ENCODE measurements at regions not wholly inside any gene's neighbourhood (a gene's known extent, or its start where the extent isn't known, plus 50 kb on each side); places are given as distances from the start of the nearest gene placed in this dataset.

GRCh38 chr2:59884166-59884565, 669.3 kb downstream of the BCL11A start:
- no peak for DNase-seq (ENCODE audit: low read depth)
- H3K4me3 ChIP-seq (ENCODE audit: low read depth, low read length), result no peak overlapping the region
- no peak for TF ChIP-seq CTCF (IDR thresholded peaks at IDR 0.05; ENCODE audit: control insufficient read depth, extremely low read depth, insufficient read depth)

DNA sequence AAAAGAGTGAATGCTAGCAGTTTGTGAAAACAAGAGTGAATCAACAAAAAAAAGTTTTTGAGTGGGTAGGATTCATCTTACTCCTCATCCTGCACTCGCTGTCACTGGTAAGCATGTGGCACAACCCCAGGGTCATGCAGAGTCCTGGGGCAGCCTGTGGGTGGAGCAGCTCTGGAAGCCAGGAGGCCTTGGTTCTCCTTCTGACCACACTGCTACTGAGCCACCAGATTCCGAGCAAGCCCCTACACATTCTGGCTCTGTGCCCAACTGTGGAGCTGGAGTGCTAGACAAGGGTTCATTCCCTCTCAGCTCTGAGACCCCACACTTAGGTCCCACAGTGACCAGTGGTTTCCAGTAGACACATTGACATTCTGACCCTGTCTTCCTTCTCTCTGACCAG, 670.6 kb downstream of the BCL11A start:
- no peak for DNase-seq (ENCODE audit: low read depth)

DNA sequence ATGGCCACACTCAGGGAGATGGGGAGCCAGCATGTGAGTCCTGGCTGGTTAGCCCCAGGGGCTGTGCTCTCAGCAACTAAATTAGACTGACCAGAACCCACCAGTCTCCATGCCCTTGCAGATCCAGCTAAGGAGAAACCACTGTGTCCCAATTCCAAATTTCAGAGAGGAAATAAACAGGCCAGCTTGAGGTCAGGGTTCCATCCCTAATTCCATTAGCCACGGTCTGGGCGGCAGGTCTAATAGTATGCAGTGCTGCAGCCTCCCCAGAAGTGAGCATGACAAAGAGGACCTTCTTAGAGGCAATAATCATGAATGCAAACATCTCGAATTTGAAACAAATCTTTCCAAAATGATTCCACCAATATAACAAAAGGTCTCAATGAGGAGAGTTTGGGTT, 671.2 kb downstream of the BCL11A start:
- no peak overlapping the region for H3K4me3 ChIP-seq (ENCODE audit: low read depth, low read length)
- no peak for DNase-seq (ENCODE audit: low read depth)
- no peak for TF ChIP-seq CTCF (IDR thresholded peaks at IDR 0.05; ENCODE audit: control insufficient read depth, extremely low read depth, insufficient read depth)

More for the DNA sequence above, 670.6 kb downstream of the BCL11A start:
- no peak overlapping the region for H3K4me3 ChIP-seq (ENCODE audit: low read depth, low read length)
- no peak for TF ChIP-seq CTCF (IDR thresholded peaks at IDR 0.05; ENCODE audit: control insufficient read depth, extremely low read depth, insufficient read depth)

DNA sequence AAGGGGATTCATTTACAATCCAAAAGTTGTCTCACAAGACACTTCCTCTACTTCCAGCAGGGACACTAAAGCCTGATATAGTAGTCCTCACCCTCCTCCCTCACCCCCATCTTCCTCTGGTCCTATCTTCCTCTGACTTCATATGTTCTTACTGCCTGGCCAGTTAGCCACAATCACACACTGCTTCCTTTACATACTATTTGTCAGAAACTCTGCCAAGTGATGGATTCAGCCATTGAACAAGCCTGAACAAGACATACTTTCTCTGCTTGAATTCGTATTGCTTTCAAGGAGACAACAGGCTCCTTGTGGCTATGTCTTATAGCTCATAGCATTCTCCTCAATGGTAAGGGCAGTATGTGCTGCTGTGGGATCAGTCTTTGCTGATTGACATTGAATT, 672.2 kb downstream of the BCL11A start:
- no peak overlapping the region for H3K4me3 ChIP-seq (ENCODE audit: low read depth, low read length)
- TF ChIP-seq CTCF (IDR thresholded peaks at IDR 0.05; ENCODE audit: control insufficient read depth, extremely low read depth, insufficient read depth), result no peak
- DNase-seq (ENCODE audit: low read depth), result no peak

- no peak overlapping the region for H3K4me3 ChIP-seq (ENCODE audit: low read depth, low read length)
- TF ChIP-seq CTCF (IDR thresholded peaks at IDR 0.05; ENCODE audit: control insufficient read depth, extremely low read depth, insufficient read depth), result no peak
- DNase-seq (ENCODE audit: low read depth), result no peak
Observed at GRCh38 chr2:59879700-59880131, 673.7 kb downstream of the BCL11A start.

- TF ChIP-seq CTCF (IDR thresholded peaks at IDR 0.05; ENCODE audit: control insufficient read depth, extremely low read depth, insufficient read depth), result no peak
- H3K4me3 ChIP-seq (ENCODE audit: low read depth, low read length), result no peak overlapping the region
- DNase-seq (ENCODE audit: low read depth), result no peak
Observed at GRCh38 chr2:59875836-59876235, 677.6 kb downstream of the BCL11A start.

DNA sequence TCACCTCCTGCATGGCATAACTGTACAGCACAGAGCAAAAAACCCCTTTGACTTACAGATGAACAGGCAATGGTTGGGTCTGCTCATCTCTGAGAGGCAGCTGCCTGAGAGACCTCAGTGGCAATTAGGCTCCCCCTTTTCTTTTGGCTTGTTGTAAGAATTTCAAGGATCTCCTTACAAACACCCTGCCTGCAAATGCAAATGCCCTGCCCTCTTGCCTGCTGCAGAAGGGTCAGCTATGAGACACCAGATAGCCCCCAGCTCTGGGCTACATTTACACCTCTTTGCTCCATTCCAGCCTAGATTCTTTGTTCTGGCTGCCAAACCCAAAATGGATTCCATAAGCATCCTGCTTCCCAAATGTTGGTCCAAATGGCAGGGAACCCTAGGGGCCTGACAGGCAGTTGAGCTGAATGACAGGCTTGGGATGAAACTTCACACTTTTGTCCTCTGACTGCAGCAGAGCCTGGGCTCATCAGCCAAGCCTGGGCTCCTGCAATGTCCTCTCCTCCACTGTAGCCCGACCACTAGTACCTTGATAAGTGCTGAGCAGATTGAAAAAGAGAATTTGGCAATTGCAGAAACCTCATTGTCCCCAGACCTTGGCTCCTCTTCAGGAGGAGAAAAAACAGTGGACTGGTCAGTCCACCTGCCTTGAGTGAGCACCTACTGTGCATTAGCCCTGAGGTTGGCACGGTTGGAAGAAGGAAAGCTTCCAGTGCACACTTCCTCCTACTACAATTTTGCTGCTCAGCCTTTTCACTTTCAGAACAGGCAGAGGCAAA, 678.3 kb downstream of the BCL11A start:
- no peak for DNase-seq (ENCODE audit: low read depth)
- TF ChIP-seq CTCF (IDR thresholded peaks at IDR 0.05; ENCODE audit: control insufficient read depth, extremely low read depth, insufficient read depth), result no peak
- no peak overlapping the region for H3K4me3 ChIP-seq (ENCODE audit: low read depth, low read length)
